Neural progenitor cell (in vitro differentiated cells): ENCODE measurements at regions not wholly inside any gene's neighbourhood (a gene's known extent, or its start where the extent isn't known, plus 50 kb on each side); places are given as distances from the start of the nearest gene placed in this dataset.
"Not testable (repeated sequence)": the region's sequence is repeated elsewhere in the genome, so short reads cannot be mapped to it uniquely, and the experiment has no call there.

Experiments
- EZH2 ChIP-seq: fragments of 200-600 bp; sonication (generic); IDR thresholded peaks from 2 replicates; pipeline ENCODE4 v1.6.1; 2017; ENCODE audit warnings: antibody characterized with exemption, mild to moderate bottlenecking, moderate library complexity
- TF ChIP-seq, protein P1 (sequence below): fragments of 200-600 bp; sonication (generic); IDR thresholded peaks from 2 replicates; pipeline ENCODE4 v1.5.1; 2017; ENCODE audit warnings: antibody characterized with exemption, mild to moderate bottlenecking

DNA sequence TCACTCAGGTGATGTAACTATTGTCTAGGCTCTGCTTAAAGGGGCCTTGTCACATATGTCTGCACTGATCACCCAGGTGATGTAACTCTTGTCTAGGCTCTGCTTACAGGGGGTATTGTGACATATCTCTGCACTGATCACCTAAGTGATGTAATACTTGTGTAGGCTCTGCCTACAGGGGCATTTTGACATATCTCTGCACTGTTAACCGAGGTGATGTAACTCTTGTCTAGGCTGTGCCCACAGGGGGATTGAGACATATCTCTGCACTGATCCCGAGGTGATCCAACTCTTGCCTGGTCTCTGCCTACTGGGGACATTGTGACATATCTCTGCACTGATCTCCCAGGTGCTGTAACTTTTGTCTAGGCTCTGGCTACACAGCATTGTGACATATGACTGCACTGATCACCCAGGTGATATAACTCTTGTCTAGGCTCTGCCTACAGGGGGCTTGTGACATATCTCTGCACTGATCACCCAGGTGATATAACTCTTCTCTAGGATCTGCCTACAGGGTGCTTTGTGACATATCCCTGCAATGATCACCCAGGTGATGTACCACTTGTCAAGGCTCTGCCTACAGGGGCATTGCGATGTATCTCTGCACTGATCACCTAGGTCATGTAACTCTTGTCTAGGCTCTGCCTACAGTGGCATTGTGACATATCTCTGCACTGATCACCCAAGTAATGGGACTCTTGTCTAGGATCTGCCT lies 50.3 kb upstream of the USP14 start:
- TF ChIP-seq, protein P1, sequence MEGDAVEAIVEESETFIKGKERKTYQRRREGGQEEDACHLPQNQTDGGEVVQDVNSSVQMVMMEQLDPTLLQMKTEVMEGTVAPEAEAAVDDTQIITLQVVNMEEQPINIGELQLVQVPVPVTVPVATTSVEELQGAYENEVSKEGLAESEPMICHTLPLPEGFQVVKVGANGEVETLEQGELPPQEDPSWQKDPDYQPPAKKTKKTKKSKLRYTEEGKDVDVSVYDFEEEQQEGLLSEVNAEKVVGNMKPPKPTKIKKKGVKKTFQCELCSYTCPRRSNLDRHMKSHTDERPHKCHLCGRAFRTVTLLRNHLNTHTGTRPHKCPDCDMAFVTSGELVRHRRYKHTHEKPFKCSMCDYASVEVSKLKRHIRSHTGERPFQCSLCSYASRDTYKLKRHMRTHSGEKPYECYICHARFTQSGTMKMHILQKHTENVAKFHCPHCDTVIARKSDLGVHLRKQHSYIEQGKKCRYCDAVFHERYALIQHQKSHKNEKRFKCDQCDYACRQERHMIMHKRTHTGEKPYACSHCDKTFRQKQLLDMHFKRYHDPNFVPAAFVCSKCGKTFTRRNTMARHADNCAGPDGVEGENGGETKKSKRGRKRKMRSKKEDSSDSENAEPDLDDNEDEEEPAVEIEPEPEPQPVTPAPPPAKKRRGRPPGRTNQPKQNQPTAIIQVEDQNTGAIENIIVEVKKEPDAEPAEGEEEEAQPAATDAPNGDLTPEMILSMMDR, result not testable (repeated sequence)
- TF ChIP-seq EZH2, result not testable (repeated sequence)
